LNCAP (cell line): ENCODE measurements at regions not wholly inside any gene's neighbourhood (a gene's known extent, or its start where the extent isn't known, plus 50 kb on each side); places are given as distances from the start of the nearest gene placed in this dataset.
A peak's percentile ranks its signal among the peaks of the same experiment; 100 is the strongest.

Experiments
- CTCF ChIP-seq: fragments of 450-650 bp; IDR thresholded peaks from 2 replicates; pipeline ENCODE4 v1.5.1; 2017; ENCODE audit warnings: mild to moderate bottlenecking

- peak; percentile 37; the same call in 1 of the 2 replicates for TF ChIP-seq CTCF
These were observed 362.5 kb upstream of the TRAM1L1 start for GRCh38 chr4:117447925-117448324.

GRCh38 chr4:117455088-117455487 lies 369.7 kb upstream of the TRAM1L1 start:
- no peak for TF ChIP-seq CTCF

GRCh38 chr4:117466388-117466787 lies 381.0 kb upstream of the TRAM1L1 start:
- TF ChIP-seq CTCF: no peak

- TF ChIP-seq CTCF: no peak
These were observed 382.0 kb upstream of the TRAM1L1 start for GRCh38 chr4:117467404-117467803.

GRCh38 chr4:117474987-117475386 lies 389.6 kb upstream of the TRAM1L1 start:
- no peak for TF ChIP-seq CTCF

- TF ChIP-seq CTCF: no peak
These were observed 392.5 kb upstream of the TRAM1L1 start for GRCh38 chr4:117477925-117478324.

GRCh38 chr4:117478702-117479101 lies 393.3 kb upstream of the TRAM1L1 start:
- TF ChIP-seq CTCF: no peak

- TF ChIP-seq CTCF: no peak
These were observed 394.3 kb upstream of the TRAM1L1 start for GRCh38 chr4:117479673-117480072.
